Liver (tissue), 8 donors: ENCODE measurements at regions not wholly inside any gene's neighbourhood (a gene's known extent, or its start where the extent isn't known, plus 50 kb on each side); places are given as distances from the start of the nearest gene placed in this dataset.

Experiments
- DNase-seq: peaks from one replicate; pipeline ENCODE4 v3.0.0-alpha.2; 2017; ENCODE audit warnings: low spot score
- H3K27ac ChIP-seq, 2 donors: one replicate each; pipeline ENCODE4 v1.7.0; 2013; ENCODE audit warnings: inconsistent platforms in 2 of 2, low read length in 2 of 2, control low read depth in 1 of 2, low read depth in 1 of 2, mild to moderate bottlenecking in 1 of 2
- H3K27me3 ChIP-seq, 4 donors: one replicate each; pipeline versions ENCODE4 v1.6.1 to v1.7.0; 2013; ENCODE audit warnings: low read length in 3 of 4, inconsistent platforms in 1 of 4, mild to moderate bottlenecking in 1 of 4, moderate library complexity in 1 of 4; ENCODE audit not compliant: control insufficient read depth in 4 of 4, insufficient read depth in 4 of 4
- H3K36me3 ChIP-seq, 4 donors: one replicate each; pipeline versions ENCODE4 v1.6.1 to v1.7.0; 2013; ENCODE audit warnings: low read length in 3 of 4, mild to moderate bottlenecking in 3 of 4, low read depth in 1 of 4, moderate library complexity in 1 of 4; ENCODE audit not compliant: control insufficient read depth in 4 of 4, insufficient read depth in 3 of 4
- H3K4me1 ChIP-seq, 4 donors: one replicate each; pipeline versions ENCODE4 v1.6.1 to v1.7.0; 2013; ENCODE audit warnings: low read length in 3 of 4, mild to moderate bottlenecking in 3 of 4, moderate library complexity in 1 of 4; ENCODE audit not compliant: control insufficient read depth in 4 of 4, insufficient read depth in 4 of 4
- H3K4me3 ChIP-seq, 3 donors: one replicate each; pipeline versions ENCODE4 v1.6.1 to v1.7.0; 2013; ENCODE audit warnings: low read length in 3 of 3, control low read depth in 1 of 3, low read depth in 1 of 3, mild to moderate bottlenecking in 1 of 3
- H3K9ac ChIP-seq, 2 donors: one replicate each; pipeline ENCODE4 v1.7.0; 2013; ENCODE audit warnings: low read length in 2 of 2, mild to moderate bottlenecking in 2 of 2, moderate library complexity in 2 of 2, control low read depth in 1 of 2, low read depth in 1 of 2
- H3K9me3 ChIP-seq, 4 donors: one replicate each; pipeline versions ENCODE4 v1.6.1 to v1.7.0; 2013; ENCODE audit warnings: low read length in 3 of 4; ENCODE audit not compliant: control insufficient read depth in 4 of 4
- ATF3 ChIP-seq: IDR thresholded peaks from 2 replicates; pipeline ENCODE4 v1.6.1; 2016; ENCODE audit warnings: antibody characterized with exemption
- CTCF ChIP-seq: fragments of 150-350 bp; IDR thresholded peaks from 2 replicates; pipeline ENCODE4 v1.5.1; 2017; ENCODE audit warnings: improper control_type of control experiment, low read depth, low read length; ENCODE audit not compliant: missing input control
- EGR1 ChIP-seq, 2 donors: IDR thresholded peaks; 2 replicates each; pipeline ENCODE4 v1.6.1; 2016 to 2018; ENCODE audit warnings: antibody characterized with exemption in 2 of 2, low read depth in 2 of 2
- FOXA1 ChIP-seq: IDR thresholded peaks from 2 replicates; pipeline ENCODE4 v1.6.1; 2016; ENCODE audit warnings: antibody characterized with exemption
- FOXA2 ChIP-seq: IDR thresholded peaks from 2 replicates; pipeline ENCODE4 v1.6.1; 2016; ENCODE audit warnings: antibody characterized with exemption
- GABPA ChIP-seq, 2 donors: IDR thresholded peaks in 1 of 2; conservative IDR thresholded peaks in 1 of 2; 2 replicates each; pipeline ENCODE4 v1.6.1; 2016; ENCODE audit warnings: antibody characterized with exemption in 2 of 2, mild to moderate bottlenecking in 1 of 2, moderate library complexity in 1 of 2
- HNF4A ChIP-seq, 2 donors: conservative IDR thresholded peaks; 2 replicates each; pipeline ENCODE4 v1.6.1; 2016; ENCODE audit warnings: antibody characterized with exemption in 2 of 2, mild to moderate bottlenecking in 2 of 2
- HNF4G ChIP-seq: IDR thresholded peaks from 2 replicates; pipeline ENCODE4 v1.6.1; 2016; ENCODE audit warnings: antibody characterized with exemption
- JUND ChIP-seq, 2 donors: IDR thresholded peaks; 2 replicates each; pipeline ENCODE4 v1.6.1; 2016; ENCODE audit warnings: antibody characterized with exemption in 2 of 2
- MAX ChIP-seq: IDR thresholded peaks from 2 replicates; pipeline ENCODE4 v1.6.1; 2016; ENCODE audit warnings: antibody characterized with exemption
- NR2F2 ChIP-seq: IDR thresholded peaks from 2 replicates; pipeline ENCODE4 v1.6.1; 2016; ENCODE audit warnings: antibody characterized with exemption
- RAD21 ChIP-seq, 2 donors: IDR thresholded peaks; 2 replicates each; pipeline ENCODE4 v1.6.1; 2016; ENCODE audit warnings: antibody characterized with exemption in 2 of 2, mild to moderate bottlenecking in 2 of 2
- REST ChIP-seq: IDR thresholded peaks from 2 replicates; pipeline ENCODE4 v1.6.1; 2016; ENCODE audit warnings: antibody characterized with exemption, mild to moderate bottlenecking
- RXRA ChIP-seq, 2 donors: IDR thresholded peaks; 2 replicates each; pipeline ENCODE4 v1.6.1; 2017 to 2018; ENCODE audit warnings: antibody characterized with exemption in 2 of 2, mild to moderate bottlenecking in 1 of 2
- SP1 ChIP-seq: IDR thresholded peaks from 2 replicates; pipeline ENCODE4 v1.6.1; 2018; ENCODE audit warnings: antibody characterized with exemption, mild to moderate bottlenecking
- TAF1 ChIP-seq: conservative IDR thresholded peaks from 2 replicates; pipeline ENCODE4 v1.6.1; 2016; ENCODE audit warnings: antibody characterized with exemption, mild to moderate bottlenecking
- YY1 ChIP-seq: IDR thresholded peaks from 2 replicates; pipeline ENCODE4 v1.6.1; 2016; ENCODE audit warnings: antibody characterized with exemption, mild to moderate bottlenecking
- ZBTB33 ChIP-seq: IDR thresholded peaks from 2 replicates; pipeline ENCODE4 v1.6.1; 2016; ENCODE audit warnings: antibody characterized with exemption
- WGBS: extraction: QIAGEN DNeasy Blood & Tissue Kit; methylation state at CpG from one replicate; pipeline ENCODE4 v1.1.7; 2013; 5-methylcytosine and 5-hydroxymethylcytosine counted together
- donor health status: healthy.
- donor health status: healthy.
- donor health status: healthy.
- donor health status: healthy.
- donor health status: healthy.

GRCh38 chr9:117622347-117622746 is 81.9 kb upstream of the TLR4 start:
- no peak overlapping the region for H3K4me3 ChIP-seq
- no peaks in the 10 kb centered on the region for H3K27me3 ChIP-seq
- peaks cover 2 to 15% (median 8%) of the 10 kb centered on the region in 4 donors for H3K9me3 ChIP-seq
- H3K9ac ChIP-seq: no peak overlapping the region
- no peaks in the 10 kb centered on the region for H3K4me1 ChIP-seq
- WGBS: 90% methylated on average over 3 of the region's 3 CpGs
- TF ChIP-seq EGR1 (IDR thresholded peaks at IDR 0.05; ENCODE audit: low read depth in 2 of 2): no peak
- peak in 1 of 2 donors; percentile 17 for TF ChIP-seq RAD21 (IDR thresholded peaks at IDR 0.05)
- no peak overlapping the region for H3K27ac ChIP-seq
- H3K36me3 ChIP-seq: no peaks in the 10 kb centered on the region
- no peak for DNase-seq

GRCh38 chr9:117616431-117616831 is 87.8 kb upstream of the TLR4 start:
- H3K9ac ChIP-seq: no peak overlapping the region
- H3K9me3 ChIP-seq: no peaks in the 10 kb centered on the region
- no peak overlapping the region for H3K27ac ChIP-seq
- no peaks in the 10 kb centered on the region for H3K36me3 ChIP-seq
- TF ChIP-seq EGR1 (IDR thresholded peaks at IDR 0.05; ENCODE audit: low read depth in 2 of 2) (no peak), RXRA (IDR thresholded peaks at IDR 0.05) (no peak)
- no peak for DNase-seq
- WGBS: 57% methylated on average over 3 of the region's 3 CpGs
- no peaks in the 10 kb centered on the region for H3K27me3 ChIP-seq
- H3K4me3 ChIP-seq: no peak overlapping the region
- no peaks in the 10 kb centered on the region for H3K4me1 ChIP-seq

GRCh38 chr9:117612317-117612716 is 91.9 kb upstream of the TLR4 start:
- WGBS: 35% methylated on average over 1 of the region's 1 CpG

More at GRCh38 chr9:117612317-117612716, 91.9 kb upstream of the TLR4 start:
- no peaks in the 10 kb centered on the region for H3K4me1 ChIP-seq
- no peaks in the 10 kb centered on the region for H3K36me3 ChIP-seq
- no peaks in the 10 kb centered on the region for H3K9me3 ChIP-seq
- no peak overlapping the region for H3K4me3 ChIP-seq
- no peak overlapping the region for H3K27ac ChIP-seq
- no peak for DNase-seq
- H3K9ac ChIP-seq: no peak overlapping the region
- H3K27me3 ChIP-seq: no peaks in the 10 kb centered on the region
- TF ChIP-seq MAX (no peak), RAD21 (IDR thresholded peaks at IDR 0.05) (no peak), EGR1 (IDR thresholded peaks at IDR 0.05; ENCODE audit: low read depth in 2 of 2) (no peak), NR2F2 (no peak), YY1 (no peak), GABPA (IDR thresholded peaks at IDR 0.05 in 1 of 2, conservative IDR thresholded peaks at IDR 0.05 in 1 of 2) (no peak), ATF3 (no peak), REST (no peak), TAF1 (no peak), RXRA (IDR thresholded peaks at IDR 0.05) (no peak), HNF4G (no peak), JUND (IDR thresholded peaks at IDR 0.05) (no peak), FOXA2 (no peak), SP1 (no peak), HNF4A (conservative IDR thresholded peaks at IDR 0.05) (no peak), CTCF (no peak), ZBTB33 (no peak), FOXA1 (no peak)
